NOMO-1 treated with DMSO at 0.1 percent for 48 hours (cell line): ENCODE measurements at regions not wholly inside any gene's neighbourhood (a gene's known extent, or its start where the extent isn't known, plus 50 kb on each side); places are given as distances from the start of the nearest gene placed in this dataset.

Experiments used
- DNase-seq: peaks from one replicate; lab custom pipeline; 2025; ENCODE audit not compliant: unreplicated experiment; lab: John Stamatoyannopoulos, UW

GRCh38 chr5:39539470-39539869, 114.7 kb upstream of the DAB2 start:
- DNase-seq: no peak

DNA sequence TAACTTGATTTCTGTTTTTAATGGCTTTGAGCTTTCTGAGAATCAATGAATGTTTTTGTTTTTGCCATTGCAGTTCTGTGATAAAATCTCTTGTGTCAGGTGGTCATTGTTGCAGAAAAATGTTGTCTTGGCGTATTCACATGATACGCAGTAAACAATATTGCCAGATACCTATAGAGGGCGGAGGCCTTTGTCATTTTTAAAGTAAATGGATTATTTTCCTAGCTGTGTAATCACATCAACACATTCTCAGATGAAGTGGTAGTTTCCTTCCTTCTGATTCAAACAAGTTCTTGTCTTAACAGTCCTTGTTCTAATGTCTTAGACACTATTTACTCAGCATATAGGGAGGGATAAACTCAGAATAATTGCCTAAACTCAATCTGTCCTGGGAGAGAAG, 109.9 kb upstream of the DAB2 start:
- DNase-seq: no peak

- DNase-seq: no peak
Observed at GRCh38 chr5:39533749-39534148, 109.0 kb upstream of the DAB2 start.

DNA sequence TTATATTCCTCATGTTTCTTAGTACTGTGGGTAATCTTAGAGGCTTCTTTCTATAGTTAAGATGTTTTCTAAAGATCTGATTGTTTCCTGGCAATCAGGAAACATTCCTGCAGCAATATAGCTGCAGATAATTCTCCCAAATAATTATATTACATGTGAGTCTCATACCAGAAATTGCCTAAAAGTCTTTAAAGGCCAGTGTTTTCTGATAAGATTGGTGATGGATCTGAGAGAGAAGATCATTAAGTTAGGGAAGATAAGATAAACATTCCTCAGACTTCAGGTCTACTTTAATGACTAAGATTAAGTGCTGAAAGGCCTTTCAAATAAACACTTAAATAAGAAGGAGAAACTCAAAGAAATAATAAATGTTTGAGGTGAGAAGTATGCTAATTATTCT, 107.7 kb upstream of the DAB2 start:
- DNase-seq: no peak

DNA sequence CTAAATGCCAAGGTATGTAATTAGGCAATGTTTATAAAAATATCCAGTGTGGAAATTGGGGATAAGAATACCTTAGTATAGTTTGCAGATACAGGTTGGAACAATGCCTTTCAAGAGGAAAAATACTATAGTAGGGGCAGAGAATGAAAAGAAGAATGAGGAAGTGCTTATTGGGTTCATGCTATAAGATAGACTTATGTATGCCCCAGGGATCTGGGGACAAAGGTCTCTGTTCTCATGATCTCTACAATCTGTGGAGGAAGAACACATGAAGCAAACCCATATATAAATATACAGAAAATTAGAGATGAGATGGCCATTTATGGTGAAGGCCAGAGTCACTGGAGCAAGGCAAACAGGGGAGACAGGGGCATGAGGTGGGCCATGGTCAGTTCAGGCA, 106.5 kb upstream of the DAB2 start:
- peak; percentile 14 for DNase-seq

DNA sequence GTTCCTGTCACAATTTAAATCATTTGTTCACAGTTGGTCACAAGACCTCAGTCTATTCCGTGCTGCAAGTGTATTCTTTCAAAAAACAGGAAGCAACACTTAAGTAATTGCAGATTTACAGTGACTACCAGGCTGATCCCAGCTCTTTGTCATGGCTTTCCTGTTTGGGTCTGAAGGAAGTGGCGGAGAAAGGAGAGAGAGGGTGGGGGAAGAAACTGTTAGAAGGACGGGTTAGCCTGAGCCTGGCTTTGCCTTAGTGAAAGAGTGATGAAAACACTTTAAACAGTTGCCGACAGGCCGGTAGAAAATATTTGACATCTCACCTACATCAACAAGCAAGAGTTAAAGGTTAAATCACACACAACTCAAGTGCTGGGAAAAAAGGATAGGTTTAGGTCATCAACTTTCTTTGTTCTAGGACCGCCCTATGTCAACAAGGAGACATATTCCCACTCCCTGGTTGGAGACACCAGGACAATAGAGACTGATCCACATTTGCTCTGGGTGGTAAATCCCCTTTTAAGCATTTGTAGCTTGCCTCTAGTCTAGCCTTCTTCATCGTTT, 102.2 kb upstream of the DAB2 start:
- DNase-seq: peak; percentile 95

- DNase-seq: peak; percentile 31
Observed at GRCh38 chr5:39525781-39526180, 101.0 kb upstream of the DAB2 start.

DNA sequence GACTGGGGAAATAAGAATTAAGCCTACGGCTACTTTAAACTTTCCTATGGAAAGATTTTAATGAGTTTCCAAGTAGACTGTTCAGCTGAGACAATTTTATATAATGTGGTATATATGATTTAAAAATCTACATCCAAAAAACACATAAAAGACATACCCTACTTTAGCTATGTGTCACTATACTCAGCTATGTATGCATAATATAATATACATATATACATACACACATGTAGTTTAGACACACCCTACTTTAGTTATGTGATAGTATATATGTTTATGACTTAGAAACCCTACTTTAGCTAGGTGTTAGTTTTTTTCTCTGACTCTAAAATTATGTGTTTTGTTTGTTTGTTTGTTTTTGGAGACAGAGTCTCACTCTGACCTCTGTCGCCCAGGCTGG, 100.5 kb upstream of the DAB2 start:
- no peak for DNase-seq

- DNase-seq: no peak
Observed at GRCh38 chr5:39523821-39524220, 99.0 kb upstream of the DAB2 start.

DNA sequence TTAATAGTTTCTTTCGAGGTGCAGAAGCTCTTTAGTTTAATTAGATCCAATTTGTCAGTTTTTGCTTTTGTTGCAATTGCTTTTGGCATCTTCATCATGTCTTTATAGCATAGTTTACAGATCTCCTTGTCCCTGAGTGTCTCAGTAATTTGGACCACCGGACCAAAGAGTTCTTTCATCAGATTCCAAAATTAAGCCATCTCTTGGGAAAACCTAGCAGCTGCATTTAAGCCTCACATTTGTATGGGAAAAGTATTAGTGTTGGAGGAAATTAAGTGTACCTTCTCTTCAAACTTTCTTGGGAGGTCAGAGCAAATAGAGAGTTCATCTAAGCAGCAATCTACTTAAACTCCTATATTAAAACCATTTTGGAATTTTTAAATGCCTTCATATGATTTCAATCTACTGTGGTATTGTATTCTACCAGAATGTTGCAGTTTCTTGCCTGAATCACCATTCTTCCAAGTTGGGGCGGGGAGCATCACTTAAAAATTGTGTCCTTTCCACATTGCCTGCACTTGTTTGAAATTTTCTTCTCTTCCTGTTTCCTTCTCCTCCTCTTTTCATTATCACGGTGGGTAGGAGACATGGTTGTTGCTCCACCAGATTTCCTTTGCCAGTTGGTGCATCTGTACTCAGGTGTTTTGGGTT, 97.3 kb upstream of the DAB2 start:
- DNase-seq: no peak

DNA sequence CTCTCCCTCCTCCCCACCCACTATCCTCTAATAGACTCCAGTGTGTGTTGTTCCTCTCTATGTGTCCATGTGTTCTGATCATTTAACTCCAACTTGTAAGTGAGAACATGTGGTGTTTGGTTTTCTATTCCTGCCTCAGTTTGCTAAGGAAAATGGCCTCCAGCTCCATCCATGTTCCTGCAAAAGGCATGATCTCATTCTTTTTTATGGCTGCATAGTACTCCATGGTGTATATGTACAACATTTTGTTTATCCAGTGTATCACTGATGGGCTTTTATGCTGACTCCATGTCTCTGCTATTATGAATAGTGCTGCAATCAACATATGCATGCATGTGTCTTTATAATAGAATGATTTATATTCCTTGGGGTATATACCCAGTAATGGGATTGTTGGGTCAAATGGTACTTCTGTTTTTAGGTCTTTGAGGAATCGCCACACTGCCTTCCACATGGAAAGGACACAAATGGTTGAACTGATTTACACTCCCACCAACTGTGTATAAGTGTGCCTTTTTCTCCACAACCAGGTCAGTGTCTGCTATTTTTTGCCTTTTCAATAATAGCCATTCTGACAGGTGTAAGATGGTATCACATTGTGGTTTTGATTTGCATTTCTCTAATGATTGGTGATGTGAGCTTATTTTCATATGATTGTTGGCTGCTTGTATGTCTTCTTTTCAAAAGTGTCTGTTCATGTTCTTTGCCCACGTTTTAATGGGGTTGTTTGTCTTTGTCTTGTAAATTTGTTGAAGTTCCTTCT, 96.5 kb upstream of the DAB2 start:
- DNase-seq: no peak

- DNase-seq: no peak
Observed at GRCh38 chr5:39520232-39520572, 95.4 kb upstream of the DAB2 start.

DNA sequence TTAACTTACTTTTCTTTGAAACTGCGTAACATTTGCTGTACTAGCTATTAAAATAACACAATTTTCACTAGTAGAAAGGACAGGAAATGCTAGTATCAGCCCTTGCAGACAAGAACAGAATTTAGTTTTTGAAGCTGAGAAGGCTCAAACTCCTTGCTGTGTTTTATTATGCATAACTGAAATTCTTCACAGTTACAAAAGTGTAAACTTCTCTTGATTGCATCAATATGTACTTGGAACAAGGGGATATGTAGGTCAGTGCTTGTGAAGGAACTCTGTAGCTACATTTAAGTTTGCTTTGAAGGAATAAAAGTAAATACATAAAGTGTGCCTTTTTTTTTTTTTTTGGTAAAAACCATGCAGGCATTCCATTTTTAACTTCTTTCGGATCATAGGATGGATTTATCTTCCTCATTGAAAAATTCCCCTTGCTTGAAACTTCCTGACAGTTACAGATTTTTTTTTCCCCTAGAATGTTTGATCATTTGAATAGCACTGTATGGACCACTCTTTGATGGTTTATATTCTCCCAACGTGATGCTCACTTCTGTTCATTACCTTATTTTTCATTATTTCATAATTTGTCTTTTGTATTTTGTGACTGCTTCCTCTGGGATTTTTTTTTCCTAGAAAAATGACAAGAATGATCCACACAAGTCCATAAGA, 94.9 kb upstream of the DAB2 start:
- no peak for DNase-seq

GRCh38 chr5:39519079-39519478, 94.3 kb upstream of the DAB2 start:
- DNase-seq: no peak

GRCh38 chr5:39518516-39518915, 93.7 kb upstream of the DAB2 start:
- DNase-seq: no peak

- no peak for DNase-seq
Observed at GRCh38 chr5:39517800-39518199, 93.0 kb upstream of the DAB2 start.

GRCh38 chr5:39515881-39516280, 91.1 kb upstream of the DAB2 start:
- DNase-seq: peak; percentile 91

DNA sequence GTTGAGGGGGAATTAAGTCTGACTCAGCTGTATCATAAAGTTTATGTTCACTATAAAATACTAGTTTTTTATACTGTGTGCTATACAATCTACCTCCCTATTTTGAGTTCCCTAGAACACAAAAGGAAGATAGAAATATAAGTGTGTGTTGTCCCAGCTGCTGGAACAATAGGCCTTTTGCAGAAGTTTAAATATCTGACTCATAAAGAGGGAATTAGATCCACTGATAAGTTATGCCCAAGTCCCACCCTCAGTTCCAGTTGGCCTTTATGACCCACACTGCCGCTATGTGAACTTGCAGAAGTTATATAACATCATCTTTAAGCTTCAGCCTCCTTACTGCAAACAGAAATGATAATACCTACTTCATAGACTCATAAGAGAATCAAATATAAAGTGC, 88.5 kb upstream of the DAB2 start:
- no peak for DNase-seq

- DNase-seq: no peak
Observed at GRCh38 chr5:39506211-39506610, 81.4 kb upstream of the DAB2 start.

DNA sequence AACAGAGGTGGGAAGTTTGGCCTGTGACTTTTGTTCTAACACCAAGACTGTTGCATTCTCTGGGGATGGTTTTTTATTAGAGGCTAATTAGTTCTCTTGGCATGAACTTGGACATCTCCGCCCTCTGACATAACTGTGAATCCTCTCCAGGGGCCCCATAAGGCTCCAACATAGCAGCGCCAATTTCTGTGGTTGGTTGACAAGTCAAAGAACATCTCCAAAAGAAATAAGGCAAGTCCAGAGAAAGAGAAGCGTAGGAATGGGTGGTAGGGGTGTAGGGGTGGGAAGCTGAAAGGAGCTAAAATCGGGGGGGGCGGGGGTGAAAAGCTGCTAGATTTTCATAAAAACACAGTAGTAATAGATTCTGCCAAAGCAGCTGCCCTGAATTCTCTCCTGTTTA, 81.0 kb upstream of the DAB2 start:
- DNase-seq: no peak

DNA sequence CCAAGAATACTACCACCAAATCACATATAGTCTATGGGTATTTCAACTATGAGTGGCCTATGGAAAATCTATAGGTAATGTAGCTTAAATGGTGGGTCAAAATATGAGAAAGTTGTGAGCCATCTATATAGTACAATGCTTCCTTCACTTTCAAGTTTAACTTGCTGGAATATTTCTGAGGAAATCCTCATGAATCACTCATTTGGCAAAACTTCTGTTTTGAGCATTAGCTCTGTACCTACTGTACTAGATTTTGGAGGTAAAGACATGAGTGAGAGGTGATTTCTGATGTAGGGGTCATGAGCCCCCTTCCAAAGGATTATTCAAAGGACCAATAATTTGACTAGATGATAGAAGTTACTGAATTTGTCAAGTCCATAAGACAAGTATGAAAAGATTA, 80.6 kb upstream of the DAB2 start:
- no peak for DNase-seq

GRCh38 chr5:39503155-39503554, 78.4 kb upstream of the DAB2 start:
- peak; percentile 95 for DNase-seq
